HG02642 (cell line): ENCODE measurements at regions not wholly inside any gene's neighbourhood (a gene's known extent, or its start where the extent isn't known, plus 50 kb on each side); places are given as distances from the start of the nearest gene placed in this dataset.

Experiments
- ATAC-seq: cut with Tn5 transposase; IDR thresholded peaks from one replicate; pipeline ENCODE4 v1.9.1; 2021; ENCODE audit warnings: mild to moderate bottlenecking; ENCODE audit not compliant: unreplicated experiment, poor library complexity

DNA sequence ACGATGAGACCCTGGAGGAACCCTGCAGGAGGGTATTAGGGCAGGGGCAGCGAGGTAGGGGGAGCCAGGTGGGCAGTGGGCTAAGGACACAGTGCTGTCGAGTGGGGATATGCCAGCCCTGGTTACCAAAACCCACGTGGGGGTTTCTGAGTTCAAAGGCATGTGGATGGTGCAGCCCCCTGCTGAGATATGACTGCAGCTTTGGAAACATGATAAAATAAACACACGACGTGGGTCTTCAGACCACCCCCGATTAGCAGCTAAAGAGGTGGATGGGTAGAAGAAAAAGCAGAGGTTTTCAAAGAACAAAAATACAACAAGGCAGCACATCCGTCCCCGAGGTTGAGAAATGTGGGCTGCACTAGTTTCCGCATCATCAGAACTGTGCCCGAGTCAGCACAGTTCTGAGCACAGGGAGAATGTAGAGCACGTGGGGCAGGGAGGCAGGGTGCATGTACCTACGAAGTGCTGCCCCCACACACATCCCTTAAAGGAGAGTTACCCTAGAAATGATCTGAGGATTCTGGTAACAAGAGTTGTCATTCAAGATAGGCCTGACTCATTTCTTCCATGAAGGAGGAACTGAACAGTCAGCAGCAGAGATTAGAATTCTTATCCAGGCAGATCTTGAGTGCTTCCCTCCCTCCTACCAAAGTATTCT, 121.3 kb downstream of the RPLP1 start:
- no peak for ATAC-seq

DNA sequence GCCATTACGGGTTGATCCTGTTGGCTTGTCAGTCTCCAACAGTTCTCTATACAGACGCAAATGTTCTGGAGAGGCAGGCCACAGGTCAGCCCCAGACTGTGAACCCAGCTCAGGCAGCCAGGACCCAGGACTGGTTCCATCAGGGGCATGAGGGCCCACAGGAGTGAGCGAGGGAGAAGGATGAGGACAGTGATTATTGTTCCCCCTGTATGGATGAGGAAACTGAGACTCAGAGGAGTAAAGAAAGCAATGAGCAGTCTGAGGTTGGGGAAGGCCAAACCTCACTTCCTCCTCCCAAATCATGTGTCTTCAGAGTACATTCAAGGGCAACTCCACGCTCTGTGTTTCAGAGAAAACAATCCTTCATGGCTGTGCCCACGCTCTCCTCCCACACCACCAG, 121.9 kb downstream of the RPLP1 start:
- ATAC-seq: no peak

DNA sequence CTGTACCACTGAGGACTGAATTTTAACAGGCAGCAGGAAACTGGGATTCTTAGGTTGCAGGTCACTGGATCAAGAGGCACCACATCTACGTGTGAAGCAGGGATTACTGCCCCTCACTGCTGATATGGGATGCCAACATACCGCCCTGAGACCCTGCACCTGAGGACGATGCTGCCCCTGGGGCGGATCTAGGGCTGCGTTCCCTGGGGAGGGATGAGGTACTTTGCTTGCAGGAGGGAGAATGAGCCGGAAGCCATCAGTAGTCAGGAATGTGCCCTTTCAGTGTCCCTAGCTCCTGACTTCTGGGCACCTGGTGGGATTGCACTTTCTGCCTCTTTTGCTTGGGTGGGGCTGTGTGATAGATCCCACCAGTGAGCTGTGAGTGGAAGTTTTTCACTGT, 122.8 kb downstream of the RPLP1 start:
- ATAC-seq: no peak

DNA sequence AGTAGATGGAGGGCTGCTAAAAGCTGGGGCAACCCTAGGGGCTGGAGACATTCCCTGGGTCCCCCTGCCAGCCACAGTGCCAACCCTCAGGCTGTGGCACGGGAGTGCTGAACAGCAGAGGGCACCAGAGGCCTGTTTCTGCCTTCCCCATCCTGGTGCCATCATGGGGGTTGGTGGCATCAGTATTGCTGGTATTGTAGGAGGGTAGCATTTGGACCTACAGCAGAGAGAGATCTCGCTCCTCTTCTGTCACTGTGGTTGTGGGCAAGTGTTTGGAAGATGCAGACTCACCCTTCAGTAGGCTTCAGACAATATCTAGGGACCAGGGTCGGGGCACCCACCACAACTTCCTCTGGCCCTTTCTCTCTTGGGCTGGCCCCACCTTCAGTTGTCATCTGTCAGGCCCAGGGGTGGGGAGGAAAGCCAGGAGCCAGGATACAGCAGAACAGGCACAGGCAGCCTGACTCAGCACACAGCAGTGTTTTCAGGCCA, 123.5 kb downstream of the RPLP1 start:
- no peak for ATAC-seq

DNA sequence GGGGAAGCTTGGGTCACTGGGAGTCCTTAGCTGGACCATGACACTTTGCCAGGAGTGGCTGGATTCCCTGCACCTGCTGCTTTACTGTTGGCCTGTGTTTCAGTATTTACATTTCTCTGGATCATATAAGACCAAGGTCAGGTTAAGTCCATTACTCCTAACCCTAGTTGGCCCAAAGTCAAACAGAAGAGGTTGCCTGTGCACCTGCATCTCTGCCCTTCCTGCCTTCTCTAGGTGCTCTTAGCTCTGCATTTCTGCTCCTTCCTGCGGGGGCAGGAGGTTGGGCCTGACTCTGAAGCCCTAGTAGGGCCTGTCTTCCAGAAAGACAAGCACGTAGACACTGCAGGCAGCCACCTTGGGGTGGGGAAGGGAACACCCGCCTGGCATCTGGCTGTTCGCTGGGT, 124.3 kb downstream of the RPLP1 start:
- no peak for ATAC-seq

DNA sequence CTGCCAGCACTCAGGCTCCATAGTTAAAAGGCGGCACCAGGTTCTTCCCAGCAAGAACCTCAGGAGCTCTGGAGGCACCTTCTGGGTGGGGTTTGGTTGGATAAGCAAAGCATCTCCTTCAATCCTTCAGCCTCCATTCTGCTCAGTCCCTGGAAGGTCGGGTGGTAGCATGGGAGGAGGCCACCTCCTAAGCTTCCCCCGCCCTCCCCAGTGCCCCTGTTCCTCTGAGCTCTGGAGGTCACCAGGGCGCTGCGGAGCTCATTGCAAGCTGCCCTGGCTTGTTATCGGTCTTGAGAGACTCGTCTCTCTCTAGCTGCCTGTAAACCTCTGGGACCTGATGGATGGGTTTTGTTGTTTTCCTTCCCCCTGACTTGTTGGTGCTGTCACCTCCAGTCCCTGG, 124.8 kb downstream of the RPLP1 start:
- no peak for ATAC-seq

DNA sequence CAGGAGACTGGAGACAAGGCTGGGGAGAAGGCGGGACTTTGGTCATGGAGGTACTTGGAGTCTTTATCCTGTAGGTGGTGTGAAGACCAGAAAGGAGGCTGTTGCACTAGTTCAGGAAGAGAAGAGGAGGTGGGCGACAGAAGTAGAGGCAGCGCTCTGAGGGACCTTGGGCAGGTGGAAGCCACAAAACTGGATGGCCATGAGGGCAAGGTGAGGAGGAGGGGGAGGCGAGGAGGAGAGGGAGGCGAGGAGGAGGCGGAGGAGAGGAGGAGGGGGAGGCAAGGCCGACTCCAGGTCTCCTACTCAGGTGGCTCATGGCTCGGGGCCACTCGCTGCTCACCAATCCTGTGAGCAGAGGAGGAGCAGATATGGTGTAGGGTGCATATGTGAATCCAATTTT, 125.6 kb downstream of the RPLP1 start:
- no peak for ATAC-seq

DNA sequence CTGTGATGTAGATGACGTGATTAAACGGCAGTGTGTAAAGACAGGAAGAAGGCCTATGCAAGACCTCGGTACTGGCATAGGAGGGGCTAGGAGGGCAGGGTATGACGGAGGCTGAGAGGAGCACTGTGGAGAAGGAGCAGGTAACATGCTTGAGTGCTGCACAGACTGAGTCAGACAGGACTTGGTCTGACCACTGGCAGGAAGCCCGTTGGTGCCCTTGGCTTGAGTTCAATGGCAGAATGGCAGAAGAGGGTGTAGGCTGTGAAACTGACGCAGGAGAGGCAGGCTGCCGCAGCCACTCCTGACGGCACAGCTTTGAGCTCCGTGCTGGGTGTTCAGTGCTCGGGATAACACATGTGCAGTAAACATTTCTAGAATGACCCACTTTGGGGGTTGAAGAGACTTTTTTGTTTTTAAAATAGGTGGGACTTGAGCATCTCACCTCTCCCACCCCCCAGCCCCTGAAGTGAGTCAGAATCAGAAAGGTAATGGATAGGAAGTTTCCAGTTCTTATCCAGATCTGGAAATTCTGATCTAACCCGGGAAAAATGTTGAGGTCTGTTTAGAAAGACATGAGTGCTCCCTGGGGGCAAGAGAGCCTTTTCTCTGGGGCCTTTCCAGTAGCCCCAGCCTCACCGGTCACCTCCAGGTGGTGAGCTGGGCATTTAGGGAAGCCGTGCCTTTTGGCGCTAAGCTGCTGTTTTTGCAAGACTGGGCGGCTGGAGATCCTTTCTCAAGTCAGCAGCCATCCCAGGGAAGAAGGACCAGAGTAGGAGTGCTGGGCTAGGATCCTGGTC, 126.4 kb downstream of the RPLP1 start:
- no peak for ATAC-seq

DNA sequence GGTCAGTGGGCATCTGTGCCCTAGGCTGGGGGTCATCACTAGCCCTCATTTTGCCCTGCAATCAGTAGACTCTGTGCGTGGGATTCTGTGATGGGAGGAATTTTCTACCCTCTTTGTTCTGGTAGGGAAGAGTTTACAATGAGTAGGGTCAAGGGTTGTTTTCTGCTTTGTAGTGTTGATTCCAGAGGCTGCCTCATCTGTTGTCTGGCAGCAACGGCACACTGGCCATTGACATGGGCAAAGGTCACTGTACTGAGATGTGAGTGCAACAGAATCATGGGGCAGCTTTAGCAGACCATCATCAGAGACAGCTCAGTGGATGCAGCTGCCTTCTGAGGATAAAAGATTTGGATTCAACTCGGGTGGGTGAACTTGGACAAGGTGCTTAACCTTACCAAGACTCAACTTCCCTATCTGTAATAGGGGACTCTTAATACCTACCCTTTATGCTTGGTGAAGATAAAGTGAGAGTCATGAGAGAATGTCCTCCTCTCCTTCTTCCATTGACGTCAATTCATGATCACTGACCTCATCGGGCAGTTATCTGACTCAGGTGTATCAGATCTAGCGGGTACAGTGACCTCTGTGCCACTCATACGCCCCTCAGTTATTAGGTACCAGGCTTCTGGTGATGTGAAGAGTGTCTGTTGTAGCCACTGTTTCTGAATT, 127.5 kb downstream of the RPLP1 start:
- no peak for ATAC-seq

DNA sequence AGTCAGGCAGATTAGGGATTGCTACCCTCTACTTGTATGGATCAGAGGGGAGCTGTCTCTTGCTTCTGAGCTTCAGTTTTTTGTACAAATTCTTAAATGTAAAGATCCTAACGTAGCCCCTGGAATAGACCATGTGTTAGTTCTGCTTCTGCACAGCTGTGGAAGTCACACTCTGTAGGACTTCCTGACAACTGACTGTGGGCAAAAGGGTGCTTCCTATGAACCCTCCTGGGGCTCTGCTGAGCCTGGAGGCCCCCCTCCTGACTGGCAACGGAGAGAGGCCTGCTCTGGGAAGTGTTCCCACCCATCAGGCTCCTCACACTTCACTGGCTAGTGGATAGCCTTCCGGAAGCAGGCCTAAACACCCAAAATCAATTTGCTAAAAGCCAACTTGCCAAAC, 131.0 kb downstream of the RPLP1 start:
- ATAC-seq: no peak

DNA sequence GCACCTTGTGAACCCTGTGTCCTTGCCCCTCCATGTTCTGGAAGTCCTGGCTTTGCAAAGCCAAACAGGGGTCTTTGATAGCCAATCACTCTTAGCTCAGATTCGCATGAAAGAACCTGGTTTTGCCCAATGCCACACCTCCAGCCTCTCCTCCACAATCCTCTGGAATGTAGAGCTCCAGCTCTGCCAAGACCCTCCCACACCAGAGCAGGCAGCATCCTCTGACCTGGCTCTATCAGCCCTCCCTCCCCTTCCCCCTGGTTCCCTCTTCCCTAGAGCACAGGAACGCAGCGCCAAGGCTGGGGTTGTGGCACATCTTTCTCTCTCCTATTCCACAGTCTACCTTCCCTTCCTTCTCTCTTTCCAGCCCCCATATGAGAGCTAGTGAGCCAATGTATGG, 133.3 kb downstream of the RPLP1 start:
- ATAC-seq: no peak

DNA sequence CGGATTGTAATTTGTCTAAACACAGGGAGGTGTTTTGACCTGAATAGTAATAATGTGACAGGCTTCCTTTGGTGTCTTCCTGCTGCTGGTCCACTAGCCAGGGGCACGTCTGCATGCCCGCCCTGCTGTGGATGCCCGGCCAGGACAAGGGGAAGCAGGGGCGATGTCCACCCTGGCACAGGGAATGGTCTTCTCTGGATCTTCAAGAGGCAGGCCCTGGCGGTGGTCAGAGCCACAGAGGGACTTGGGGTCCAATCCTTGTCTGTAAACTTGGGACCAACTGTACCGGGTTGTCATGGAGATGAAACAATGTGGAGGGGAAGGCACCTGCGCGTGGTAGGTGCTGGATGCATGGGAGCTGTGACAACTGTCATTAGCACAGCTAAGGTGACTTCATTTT, 134.1 kb downstream of the RPLP1 start:
- no peak for ATAC-seq

DNA sequence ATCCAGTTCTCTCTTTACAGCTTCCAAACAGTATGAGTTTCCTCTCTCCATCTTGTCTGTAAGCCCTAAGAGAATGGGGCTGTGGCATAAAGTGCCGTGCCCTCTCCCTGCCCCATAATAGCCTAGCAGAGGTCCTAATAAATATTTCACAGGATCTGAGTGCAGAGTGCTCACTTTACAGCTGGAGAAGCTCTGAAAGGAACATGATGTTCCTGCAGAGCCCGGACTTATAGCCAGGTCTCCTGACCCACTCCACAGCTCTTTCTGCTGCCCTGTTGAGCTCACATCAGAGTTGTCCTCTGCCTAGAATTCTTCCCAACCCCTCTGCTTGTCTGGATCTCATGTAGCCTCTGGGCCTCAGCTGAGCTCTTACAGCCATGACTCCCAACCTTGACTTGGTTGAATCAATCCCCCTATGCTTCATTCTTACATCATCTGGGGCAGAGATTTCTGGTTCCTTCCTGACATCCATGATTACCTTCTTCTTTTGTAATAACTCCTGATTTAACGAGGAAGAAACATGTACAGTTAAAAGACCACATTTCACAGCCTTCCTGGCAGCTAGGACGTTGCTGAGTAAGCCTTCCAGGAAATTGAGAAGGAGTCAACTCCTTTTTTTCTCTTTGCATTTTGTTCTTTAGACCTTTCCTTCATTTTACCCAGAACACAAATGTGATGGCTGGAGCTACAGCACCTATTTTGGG, 135.3 kb downstream of the RPLP1 start:
- no peak for ATAC-seq

DNA sequence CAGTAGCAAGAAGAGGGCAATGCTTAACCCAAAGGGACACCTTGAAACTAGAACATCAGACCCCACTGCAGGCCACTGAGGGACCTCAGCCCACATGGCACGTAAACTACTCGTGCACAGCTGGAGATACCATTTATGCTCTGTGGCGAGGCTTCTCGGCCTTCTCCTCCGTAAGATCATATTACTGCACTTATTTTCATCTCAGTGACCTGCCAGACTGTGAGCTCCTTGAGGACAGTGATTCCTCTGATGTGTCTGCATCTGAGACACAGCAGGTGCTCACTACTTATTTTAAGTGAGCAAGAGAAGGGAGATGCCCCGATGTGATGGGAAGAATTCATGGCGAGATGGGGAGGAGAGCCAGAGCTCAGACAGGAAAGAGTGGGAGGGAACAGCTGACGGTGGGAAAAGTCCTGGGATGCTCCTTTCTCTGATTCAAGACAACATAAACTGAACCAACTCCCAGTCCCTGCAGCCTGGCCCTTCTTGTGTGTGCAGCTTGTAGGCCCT, 137.6 kb downstream of the RPLP1 start:
- ATAC-seq: no peak

DNA sequence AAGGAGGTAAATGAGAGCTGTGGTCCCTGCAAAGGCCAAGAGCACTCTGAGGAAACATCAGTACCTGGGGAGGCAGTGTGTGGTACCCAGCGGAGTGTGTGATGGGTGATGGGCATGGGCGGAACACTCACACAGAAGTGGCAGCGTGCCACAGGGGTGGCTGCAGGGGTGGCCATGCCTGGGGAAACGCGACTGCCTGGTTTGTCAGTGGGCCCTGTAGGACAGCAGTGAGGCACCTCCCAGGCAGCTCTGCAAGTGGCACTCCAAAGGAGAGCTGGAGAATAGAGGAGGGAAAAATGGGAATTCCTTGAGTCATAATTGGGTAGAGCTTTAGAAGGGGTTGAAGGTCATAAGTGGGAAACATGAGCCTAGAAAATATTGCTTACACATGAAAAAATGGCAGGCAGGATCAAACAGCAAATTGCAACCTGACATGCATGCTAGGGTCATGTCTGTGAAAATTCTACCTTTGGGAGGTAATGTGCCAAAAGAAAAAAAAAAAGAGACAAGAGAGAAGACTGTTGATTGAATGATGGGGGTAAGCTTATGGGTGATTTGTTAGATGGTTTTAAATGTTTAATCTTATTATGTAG, 138.4 kb downstream of the RPLP1 start:
- no peak for ATAC-seq

DNA sequence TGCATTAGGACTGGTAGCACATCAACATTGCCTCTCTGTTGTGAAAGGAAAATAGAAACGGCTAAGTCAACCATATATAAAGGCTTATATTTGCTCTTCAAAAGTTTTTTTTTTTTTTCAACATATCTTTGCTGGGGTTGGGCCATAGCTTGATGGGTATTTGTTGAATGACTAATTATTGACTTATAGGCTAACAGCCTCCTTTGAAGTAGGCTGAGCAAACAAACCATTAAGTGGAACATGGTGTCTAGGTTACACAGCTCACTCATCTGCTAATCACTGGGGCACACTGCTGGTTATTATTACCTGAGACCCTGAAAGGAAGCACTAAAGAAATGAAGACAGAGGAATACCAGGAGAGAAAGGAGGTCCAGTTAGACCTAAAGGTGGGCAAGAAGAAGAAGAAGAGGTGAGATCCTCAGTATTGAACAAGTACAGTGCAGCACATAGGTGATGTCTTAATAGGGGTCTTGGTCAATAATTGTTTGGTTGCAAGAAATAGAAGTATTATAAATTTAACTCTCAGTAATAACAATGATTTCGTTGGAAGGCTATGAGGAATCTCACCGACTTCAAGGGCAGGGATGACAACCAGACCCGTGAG, 139.4 kb downstream of the RPLP1 start:
- ATAC-seq: no peak

DNA sequence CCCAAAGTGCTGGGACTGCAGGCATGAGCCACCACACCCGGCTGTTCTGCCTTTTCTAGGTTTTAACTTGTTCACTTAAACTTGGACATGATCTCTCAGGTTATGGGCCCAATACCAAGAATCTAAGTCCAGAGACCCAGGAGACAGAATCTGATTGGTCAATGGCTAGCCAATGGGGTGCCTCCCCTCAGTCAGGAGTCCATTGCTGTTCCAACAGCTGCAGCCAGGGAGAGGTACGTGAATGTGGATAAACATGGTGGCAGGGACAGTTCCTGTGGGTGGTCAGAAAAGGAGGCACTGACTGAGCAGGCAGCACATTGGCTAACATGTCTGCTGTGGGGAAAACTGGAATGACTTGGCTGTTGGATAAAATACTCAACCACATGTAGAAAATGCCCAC, 140.3 kb downstream of the RPLP1 start:
- no peak for ATAC-seq

DNA sequence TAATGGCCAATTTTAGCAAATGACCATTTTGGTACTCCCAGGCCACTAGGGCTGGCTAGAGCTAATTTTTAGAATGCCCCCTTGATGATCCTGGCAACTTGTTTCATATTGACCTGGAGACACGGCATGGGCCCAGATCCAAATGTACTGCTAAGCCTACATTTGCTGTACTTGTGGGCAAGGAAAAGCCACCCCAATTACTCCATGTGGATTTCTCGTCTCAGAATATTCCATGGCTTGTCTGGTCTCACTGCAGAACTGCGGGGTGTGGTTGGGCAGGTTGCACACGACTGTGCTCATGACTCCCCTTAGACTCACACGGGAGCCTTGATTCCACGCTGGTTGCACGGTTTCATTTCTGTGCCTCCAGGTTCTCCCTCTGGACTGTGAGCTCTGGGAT, 140.9 kb downstream of the RPLP1 start:
- ATAC-seq: no peak

DNA sequence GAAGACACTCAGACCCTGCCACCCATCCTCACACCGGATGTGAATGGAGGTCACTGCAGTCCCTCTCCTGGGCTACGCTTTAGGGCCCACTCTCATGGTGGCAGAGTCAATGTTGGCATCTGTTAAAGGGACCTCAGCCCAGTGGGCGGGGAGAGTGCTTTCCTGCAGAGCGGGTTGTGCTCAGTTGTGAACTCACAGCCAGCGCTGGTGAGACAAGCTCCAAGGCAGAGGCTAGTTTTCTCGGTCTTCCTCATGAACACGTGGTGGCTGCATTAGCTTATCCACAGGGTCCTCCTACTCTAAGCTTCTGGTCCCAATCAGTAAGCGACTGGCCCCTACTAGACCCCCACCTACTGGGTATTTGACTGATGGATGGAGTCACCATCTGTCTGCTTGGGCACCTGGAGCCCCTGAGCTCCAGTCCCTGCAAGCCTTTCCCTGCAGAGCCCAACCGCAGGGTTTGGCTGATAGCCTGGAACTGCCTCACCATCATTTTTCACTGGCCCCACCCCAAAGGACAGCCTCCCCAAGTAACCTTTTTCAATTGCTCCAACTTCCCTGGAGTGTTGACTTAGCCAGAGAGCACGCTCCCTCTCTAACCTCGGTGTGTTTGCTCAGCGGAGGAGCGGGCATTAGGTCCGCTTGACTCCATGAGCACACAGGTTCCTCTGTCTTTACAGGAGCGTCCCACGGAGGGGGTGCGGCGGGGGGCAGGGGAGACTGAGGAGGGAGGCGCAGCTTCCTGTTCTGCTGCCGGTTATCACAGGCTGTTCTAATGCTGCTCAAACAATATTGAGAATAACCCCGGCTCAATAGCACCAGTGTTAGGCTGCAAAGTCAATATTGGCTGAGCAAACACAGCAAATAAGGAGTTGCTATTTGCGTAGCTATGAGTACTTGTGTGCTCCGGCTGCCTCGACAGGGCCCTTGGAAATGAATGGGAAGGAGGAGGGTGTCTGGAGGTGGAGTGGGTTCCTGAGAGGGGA, 141.7 kb downstream of the RPLP1 start:
- ATAC-seq: no peak
